A549 (cell line): ENCODE measurements at regions not wholly inside any gene's neighbourhood (a gene's known extent, or its start where the extent isn't known, plus 50 kb on each side); places are given as distances from the start of the nearest gene placed in this dataset.

Experiments
- ATAC-seq, 2 experiments: fragments of 200-7000 bp in 1 of 2; fragments of >200 bp in 1 of 2; cut with Nextera tagmentation in 1 of 2; cut with Tn5 transposase in 1 of 2; 3 replicates each; pipeline versions ENCODE4 v1.8.0 to v1.9.1; 2018 to 2020; ENCODE audit warnings: mild to moderate bottlenecking in 1 of 2, moderate library complexity in 1 of 2
- CTCF ChIA-PET: fragments of 300-600 bp; sonication (Branson Sonifier 250); formaldehyde crosslinking; extraction: SDS; loops from one replicate; lab custom pipeline; 2021; ENCODE audit warnings: antibody characterized with exemption, inconsistent platforms; lab: Yijun Ruan, JAX
- POLR2A ChIA-PET: fragments of 350-600 bp; formaldehyde crosslinking; extraction: SDS; loops from one replicate; lab custom pipeline; 2021; ENCODE audit warnings: antibody characterized with exemption, inconsistent platforms; lab: Yijun Ruan, JAX
- DNase-seq, 2 experiments: peaks; one replicate each; pipeline versions ENCODE4 v3.0.0 to v3.0.0-alpha.2; 2011 to 2016; ENCODE audit warnings: low read depth in 1 of 2, low spot score in 1 of 2
- FAIRE-seq: peaks from 2 replicates; lab custom pipeline; 2011; peaks lifted over from hg19 to GRCh38; lab: Jason Lieb, UNC
- H3K27ac ChIP-seq, 2 experiments: fragments of >200 bp; sonication (Bioruptor Twin); formaldehyde crosslinking; 3 replicates each; pipeline ENCODE4 v1.5.1; 2016 to 2017
- H3K4me1 ChIP-seq: fragments of >200 bp; sonication (Bioruptor Twin); formaldehyde crosslinking; 3 replicates; pipeline ENCODE4 v1.6.1; 2016
- H3K4me2 ChIP-seq: fragments of >200 bp; sonication (Bioruptor Twin); formaldehyde crosslinking; 3 replicates; pipeline ENCODE4 v1.6.1; 2016
- H3K4me3 ChIP-seq: fragments of >200 bp; sonication (Bioruptor Twin); formaldehyde crosslinking; 3 replicates; pipeline ENCODE4 v1.5.1; 2016
- H3K9me3 ChIP-seq: fragments of >200 bp; sonication (Bioruptor Twin); formaldehyde crosslinking; 3 replicates; pipeline ENCODE4 v1.6.1; 2016
- BCL3 ChIP-seq: fragments of >200 bp; sonication (Bioruptor Twin); formaldehyde crosslinking; IDR thresholded peaks from 3 replicates; pipeline ENCODE4 v1.6.1; 2016
- CBX2 ChIP-seq: fragments of 200-600 bp; sonication (generic); IDR thresholded peaks from 2 replicates; pipeline ENCODE4 v1.6.1; 2016; ENCODE audit warnings: low read depth, mild to moderate bottlenecking, borderline replicate concordance
- ELK1 ChIP-seq: fragments of 150-350 bp; IDR thresholded peaks from 2 replicates; pipeline ENCODE4 v1.6.1; 2014; ENCODE audit warnings: low read depth, mild to moderate bottlenecking, low read length
- ESRRA ChIP-seq: fragments of 150-350 bp; IDR thresholded peaks from 2 replicates; pipeline ENCODE4 v1.6.1; 2014; ENCODE audit warnings: mild to moderate bottlenecking, low read length, borderline replicate concordance
- FOXS1 ChIP-seq: fragments of 250-450 bp; sonication (Bioruptor Pico); IDR thresholded peaks from 2 replicates; pipeline ENCODE4 v1.5.0; 2020; ENCODE audit warnings: mild to moderate bottlenecking, moderate library complexity
- HEYL ChIP-seq: fragments of 250-450 bp; sonication (Bioruptor Pico); IDR thresholded peaks from 2 replicates; pipeline ENCODE4 v1.8.0; 2021; ENCODE audit warnings: mild to moderate bottlenecking, moderate library complexity
- HMGXB4 ChIP-seq: fragments of 250-450 bp; sonication (Bioruptor Pico); IDR thresholded peaks from 2 replicates; pipeline ENCODE4 v1.5.0; 2021; ENCODE audit warnings: mild to moderate bottlenecking, moderate library complexity, borderline replicate concordance
- HOXB5 ChIP-seq: fragments of 250-450 bp; sonication (Bioruptor Pico); IDR thresholded peaks from 2 replicates; pipeline ENCODE4 v1.5.0; 2020; ENCODE audit warnings: mild to moderate bottlenecking, moderate library complexity
- JUN ChIP-seq, 2 experiments: fragments of >200 bp; sonication (Bioruptor Twin); formaldehyde crosslinking; IDR thresholded peaks; 2 replicates in 1 of 2; 3 replicates in 1 of 2; pipeline ENCODE4 v1.6.1; 2016 to 2017
- MYC ChIP-seq: IDR thresholded peaks from 2 replicates; pipeline ENCODE4 v1.6.1; 2012; ENCODE audit warnings: mild to moderate bottlenecking, inconsistent platforms, low read length, improper control_type of control experiment, borderline replicate concordance
- PHF8 ChIP-seq: fragments of 200-600 bp; sonication (generic); IDR thresholded peaks from 2 replicates; pipeline ENCODE4 v1.6.1; 2016; ENCODE audit warnings: low read depth, mild to moderate bottlenecking, antibody characterized with exemption, moderate library complexity, borderline replicate concordance
- RCOR1 ChIP-seq: fragments of 150-350 bp; IDR thresholded peaks from 2 replicates; pipeline ENCODE4 v1.6.1; 2014; ENCODE audit warnings: antibody characterized with exemption, low read length, low read depth
- REST ChIP-seq: fragments of 200-600 bp; sonication (generic); IDR thresholded peaks from 2 replicates; pipeline ENCODE4 v1.6.1; 2016; ENCODE audit warnings: antibody characterized with exemption, mild to moderate bottlenecking, moderate library complexity
- SREBF2 ChIP-seq: fragments of 450-650 bp; IDR thresholded peaks from 2 replicates; pipeline ENCODE4 v1.6.1; 2014; ENCODE audit warnings: mild to moderate bottlenecking, moderate library complexity
- ZFP36 ChIP-seq: fragments of 450-650 bp; IDR thresholded peaks from 2 replicates; pipeline ENCODE4 v1.6.1; 2014; ENCODE audit warnings: borderline replicate concordance; ENCODE audit not compliant: partially characterized antibody
- ZNF302 ChIP-seq: fragments of 250-450 bp; sonication (Bioruptor Pico); IDR thresholded peaks from 2 replicates; pipeline ENCODE4 v1.9.0; 2021; ENCODE audit warnings: inconsistent platforms, mild to moderate bottlenecking, moderate library complexity
- ZSCAN20 ChIP-seq: fragments of 250-450 bp; sonication (Bioruptor Pico); IDR thresholded peaks from 2 replicates; pipeline ENCODE4 v1.8.0; 2022; ENCODE audit warnings: mild to moderate bottlenecking, moderate library complexity
- WGBS: methylation state at CpG from one replicate; pipeline ENCODE4 v1.1.6; 2017; ENCODE audit errors: missing lambda C conversion rate; 5-methylcytosine and 5-hydroxymethylcytosine counted together
- TF ChIP-seq, protein P1 (sequence below): fragments of >200 bp; sonication (Bioruptor Twin); formaldehyde crosslinking; IDR thresholded peaks from 3 replicates; pipeline ENCODE4 v1.5.1; 2016

DNA sequence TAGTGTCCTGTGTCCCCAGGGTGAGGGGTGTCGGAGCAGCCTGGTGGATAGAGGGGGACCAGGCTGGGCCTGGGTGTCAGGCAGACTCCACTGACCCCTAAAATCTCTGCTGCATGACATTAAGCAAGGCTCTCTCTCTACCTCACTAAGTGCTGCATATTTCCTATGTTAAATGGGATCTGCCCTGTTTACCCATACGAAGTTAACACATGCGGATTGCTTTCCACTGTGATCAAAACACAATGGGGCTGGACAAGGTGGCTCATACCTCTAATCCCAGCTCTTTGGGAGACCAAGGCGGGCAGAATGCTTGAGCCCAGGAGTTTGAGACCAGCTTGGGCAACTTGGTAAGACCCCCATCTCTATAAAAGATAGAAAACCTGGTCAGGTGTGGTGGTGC is 426.2 kb downstream of the MIAT start (continued):
- no peak for TF ChIP-seq ZNF302 (CRISPR knock-in tag)
- no peak for TF ChIP-seq ESRRA
- no peak for TF ChIP-seq JUN (IDR thresholded peaks at IDR 0.05)
- TF ChIP-seq ZFP36: no peak
- TF ChIP-seq PHF8: no peak
- TF ChIP-seq, protein P1, sequence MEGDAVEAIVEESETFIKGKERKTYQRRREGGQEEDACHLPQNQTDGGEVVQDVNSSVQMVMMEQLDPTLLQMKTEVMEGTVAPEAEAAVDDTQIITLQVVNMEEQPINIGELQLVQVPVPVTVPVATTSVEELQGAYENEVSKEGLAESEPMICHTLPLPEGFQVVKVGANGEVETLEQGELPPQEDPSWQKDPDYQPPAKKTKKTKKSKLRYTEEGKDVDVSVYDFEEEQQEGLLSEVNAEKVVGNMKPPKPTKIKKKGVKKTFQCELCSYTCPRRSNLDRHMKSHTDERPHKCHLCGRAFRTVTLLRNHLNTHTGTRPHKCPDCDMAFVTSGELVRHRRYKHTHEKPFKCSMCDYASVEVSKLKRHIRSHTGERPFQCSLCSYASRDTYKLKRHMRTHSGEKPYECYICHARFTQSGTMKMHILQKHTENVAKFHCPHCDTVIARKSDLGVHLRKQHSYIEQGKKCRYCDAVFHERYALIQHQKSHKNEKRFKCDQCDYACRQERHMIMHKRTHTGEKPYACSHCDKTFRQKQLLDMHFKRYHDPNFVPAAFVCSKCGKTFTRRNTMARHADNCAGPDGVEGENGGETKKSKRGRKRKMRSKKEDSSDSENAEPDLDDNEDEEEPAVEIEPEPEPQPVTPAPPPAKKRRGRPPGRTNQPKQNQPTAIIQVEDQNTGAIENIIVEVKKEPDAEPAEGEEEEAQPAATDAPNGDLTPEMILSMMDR: no peak

- FAIRE-seq (no peak), ATAC-seq (no peak), DNase-seq (no peak)
- POLR2A ChIA-PET: no interaction called here
- WGBS: 84% methylated on average over 1 of the region's 1 CpG
- no peak overlapping the region for H3K4me3 ChIP-seq
- TF ChIP-seq REST (no peak), HMGXB4 (CRISPR knock-in tag) (no peak), ELK1 (no peak), CBX2 (no peak)
- CTCF ChIA-PET: interaction anchor here (0.9 kb wide), 1 partner anchor 24 kb away, joined by 3 read pairs; no protein-coding TSS in a partner anchor
- H3K27ac ChIP-seq: no peak overlapping the region
- H3K4me2 ChIP-seq: no peak overlapping the region
- no peaks in the 10 kb centered on the region for H3K9me3 ChIP-seq
- H3K4me1 ChIP-seq: no peaks in the 10 kb centered on the region
These were observed 426.7 kb downstream of the MIAT start for GRCh38 chr22:27084130-27084529.

- TF ChIP-seq FOXS1 (no peak), PHF8 (no peak), HEYL (CRISPR knock-in tag) (no peak), ZSCAN20 (CRISPR knock-in tag) (no peak), SREBF2 (no peak), HOXB5 (CRISPR knock-in tag) (no peak), HMGXB4 (CRISPR knock-in tag) (no peak), CBX2 (no peak), BCL3 (no peak), JUN (IDR thresholded peaks at IDR 0.05) (no peak), MYC (no peak), RCOR1 (no peak)
- CTCF ChIA-PET: no interaction called here
- H3K27ac ChIP-seq: no peak overlapping the region
These were observed 429.0 kb downstream of the MIAT start for GRCh38 chr22:27086080-27087044.

More at GRCh38 chr22:27086080-27087044, 429.0 kb downstream of the MIAT start:
- POLR2A ChIA-PET: no interaction called here
- ATAC-seq (no peak), FAIRE-seq (no peak), DNase-seq (no peak)
- Histone ChIP-seq H3K9me3 (no peaks in the 10 kb centered on the region), H3K4me2 (no peak overlapping the region), H3K4me1 (no peaks in the 10 kb centered on the region), H3K4me3 (no peak overlapping the region)
- 81% methylated on average over 12 of the region's 18 CpGs for whole genome bisulfite sequencing
